ENCODE measurements at regions not wholly inside any gene's neighbourhood (a gene's known extent, or its start where the extent isn't known, plus 50 kb on each side); places are given as distances from the start of the nearest gene placed in this dataset.

- TF ChIP-seq ZFX (IDR thresholded peaks at IDR 0.05) (no peak), CTCF (conservative IDR thresholded peaks at IDR 0.05) (no peak)
- no peak overlapping the region for H3K27ac ChIP-seq
These were observed 2142.5 kb upstream of the TENM3 start for GRCh38 chr4:180100433-180101344.

- no peak for TF ChIP-seq CTCF (conservative IDR thresholded peaks at IDR 0.05)
- H3K27ac ChIP-seq: no peak overlapping the region
These were observed 2141.7 kb upstream of the TENM3 start for GRCh38 chr4:180101348-180102083.

GRCh38 chr4:180103794-180104193, 2139.4 kb upstream of the TENM3 start:
- TF ChIP-seq CTCF (conservative IDR thresholded peaks at IDR 0.05): no peak
- no peak for TF ChIP-seq ZFX (IDR thresholded peaks at IDR 0.05)
- H3K27ac ChIP-seq: no peak overlapping the region

- H3K27ac ChIP-seq: no peak overlapping the region
- TF ChIP-seq CTCF (conservative IDR thresholded peaks at IDR 0.05): no peak
- TF ChIP-seq ZFX (IDR thresholded peaks at IDR 0.05): no peak
These were observed 2137.8 kb upstream of the TENM3 start for GRCh38 chr4:180105362-180105761.

- TF ChIP-seq CTCF (conservative IDR thresholded peaks at IDR 0.05) (no peak), ZFX (IDR thresholded peaks at IDR 0.05) (no peak)
- no peak overlapping the region for H3K27ac ChIP-seq
These were observed 2137.1 kb upstream of the TENM3 start for GRCh38 chr4:180106122-180106521.

- H3K27ac ChIP-seq: no peak overlapping the region
- TF ChIP-seq CTCF (conservative IDR thresholded peaks at IDR 0.05) (no peak), ZFX (IDR thresholded peaks at IDR 0.05) (no peak)
These were observed 2136.2 kb upstream of the TENM3 start for GRCh38 chr4:180106997-180107396.

- H3K27ac ChIP-seq: no peak overlapping the region
- TF ChIP-seq CTCF (conservative IDR thresholded peaks at IDR 0.05) (no peak), ZFX (IDR thresholded peaks at IDR 0.05) (no peak)
These were observed 2126.4 kb upstream of the TENM3 start for GRCh38 chr4:180116840-180117239.

Measured in C4-2B (cell line).